ENCODE measurements at regions not wholly inside any gene's neighbourhood (a gene's known extent, or its start where the extent isn't known, plus 50 kb on each side); places are given as distances from the start of the nearest gene placed in this dataset.

DNA sequence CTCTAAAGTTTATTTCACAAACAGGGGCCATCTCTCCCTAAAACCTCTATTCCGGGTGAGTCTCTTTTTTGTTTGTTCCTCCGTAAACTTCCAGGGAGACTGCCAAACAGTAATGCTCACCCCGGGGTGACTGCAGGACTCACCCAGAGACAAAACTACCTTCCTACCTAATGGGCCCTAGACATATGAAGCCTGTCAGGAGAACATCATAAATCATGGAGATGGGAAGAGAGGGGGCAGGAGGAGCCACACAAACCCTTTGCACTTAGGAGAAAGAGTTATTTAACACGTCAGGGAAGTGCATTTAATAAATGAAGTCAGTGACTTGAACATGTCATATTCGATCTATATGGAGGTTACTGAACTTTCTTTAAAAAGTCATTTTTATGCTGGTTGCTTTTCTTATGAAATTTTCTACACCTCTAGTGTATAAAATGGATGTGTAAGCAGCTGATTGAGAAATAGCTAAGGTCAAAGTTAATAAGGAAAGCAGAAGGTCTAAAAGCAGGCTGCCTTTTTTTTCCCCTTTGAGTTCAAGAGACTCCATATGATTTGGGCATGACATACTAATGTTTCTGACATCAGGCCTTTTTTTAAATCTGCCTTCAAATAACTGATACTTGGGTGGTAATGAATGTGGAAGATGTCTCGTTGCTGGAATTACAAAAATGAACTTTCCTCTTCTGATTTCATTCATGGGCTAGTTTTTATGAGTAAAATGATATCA is 286.9 kb upstream of the USP25 start:
- TF ChIP-seq, protein P1, sequence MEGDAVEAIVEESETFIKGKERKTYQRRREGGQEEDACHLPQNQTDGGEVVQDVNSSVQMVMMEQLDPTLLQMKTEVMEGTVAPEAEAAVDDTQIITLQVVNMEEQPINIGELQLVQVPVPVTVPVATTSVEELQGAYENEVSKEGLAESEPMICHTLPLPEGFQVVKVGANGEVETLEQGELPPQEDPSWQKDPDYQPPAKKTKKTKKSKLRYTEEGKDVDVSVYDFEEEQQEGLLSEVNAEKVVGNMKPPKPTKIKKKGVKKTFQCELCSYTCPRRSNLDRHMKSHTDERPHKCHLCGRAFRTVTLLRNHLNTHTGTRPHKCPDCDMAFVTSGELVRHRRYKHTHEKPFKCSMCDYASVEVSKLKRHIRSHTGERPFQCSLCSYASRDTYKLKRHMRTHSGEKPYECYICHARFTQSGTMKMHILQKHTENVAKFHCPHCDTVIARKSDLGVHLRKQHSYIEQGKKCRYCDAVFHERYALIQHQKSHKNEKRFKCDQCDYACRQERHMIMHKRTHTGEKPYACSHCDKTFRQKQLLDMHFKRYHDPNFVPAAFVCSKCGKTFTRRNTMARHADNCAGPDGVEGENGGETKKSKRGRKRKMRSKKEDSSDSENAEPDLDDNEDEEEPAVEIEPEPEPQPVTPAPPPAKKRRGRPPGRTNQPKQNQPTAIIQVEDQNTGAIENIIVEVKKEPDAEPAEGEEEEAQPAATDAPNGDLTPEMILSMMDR (conservative IDR thresholded peaks at IDR 0.05 in 1 of 2, IDR thresholded peaks at IDR 0.05 in 1 of 2; ENCODE audit: extremely low read depth in 1 of 2, insufficient read depth in 1 of 2, low read depth in 1 of 2, low read length in 2 of 2): no peak
- no peak for TF ChIP-seq EZH2 (IDR thresholded peaks at IDR 0.05; ENCODE audit: borderline replicate concordance, low read length)
